PC-9 (cell line): ENCODE measurements at regions not wholly inside any gene's neighbourhood (a gene's known extent, or its start where the extent isn't known, plus 50 kb on each side); places are given as distances from the start of the nearest gene placed in this dataset.

Experiments
- BruUV-seq: library from RNA; stranded (reverse); fragments of 400-500 nt; replicated peaks from 2 replicates; lab custom pipeline; 2021; lab: Mats Ljungman, UMichigan
- CTCF ChIA-PET: fragments of 300-600 bp; sonication (Branson Sonifier 250); formaldehyde crosslinking; loops from one replicate; lab custom pipeline; 2022; ENCODE audit warnings: antibody characterized with exemption; lab: Charles Lee
- POLR2A ChIA-PET: fragments of 300-600 bp; sonication (Branson Sonifier 250); formaldehyde crosslinking; loops from one replicate; lab custom pipeline; 2022; ENCODE audit warnings: antibody characterized with exemption; ENCODE audit not compliant: unreplicated experiment; lab: Charles Lee
- DNase-seq, 2 experiments: peaks; one replicate each; pipeline versions ENCODE4 v3.0.0 to v3.0.0-alpha.2; 2015 to 2022; ENCODE audit warnings: mixed read lengths in 1 of 2
- H2AFZ ChIP-seq: fragments of 200-600 bp; sonication (generic); 2 replicates; pipeline ENCODE4 v1.8.1; 2017; ENCODE audit warnings: antibody characterized with exemption
- H3F3A ChIP-seq: fragments of 200-600 bp; sonication (generic); 2 replicates; pipeline ENCODE4 v1.8.1; 2017; ENCODE audit warnings: antibody characterized with exemption, mild to moderate bottlenecking, low read depth; ENCODE audit not compliant: insufficient read depth
- H3K27ac ChIP-seq: fragments of 200-600 bp; sonication (generic); 2 replicates; pipeline ENCODE4 v1.6.1; 2016; ENCODE audit warnings: mixed run types
- H3K27me3 ChIP-seq: fragments of 200-600 bp; sonication (generic); 2 replicates; pipeline ENCODE4 v1.6.1; 2016; ENCODE audit warnings: low read depth, mixed run types; ENCODE audit not compliant: insufficient read depth
- H3K36me3 ChIP-seq: fragments of 200-600 bp; sonication (generic); 2 replicates; pipeline ENCODE4 v1.6.1; 2016; ENCODE audit warnings: low read depth, mixed run types
- H3K4me1 ChIP-seq: fragments of 200-600 bp; sonication (generic); replicated peaks from 2 replicates; pipeline ENCODE4 v1.6.1; 2016; ENCODE audit warnings: mixed run types; ENCODE audit not compliant: insufficient read depth
- H3K4me2 ChIP-seq: fragments of 200-600 bp; sonication (generic); 2 replicates; pipeline ENCODE4 v1.6.1; 2017; ENCODE audit warnings: mixed run types
- H3K4me3 ChIP-seq: fragments of 200-600 bp; sonication (generic); 2 replicates; pipeline ENCODE4 v1.6.1; 2016; ENCODE audit warnings: mixed run types
- H3K79me2 ChIP-seq: fragments of 200-600 bp; sonication (generic); 2 replicates; pipeline ENCODE4 v1.6.1; 2017; ENCODE audit warnings: low read depth, mixed run types
- H3K9me2 ChIP-seq: fragments of 200-600 bp; sonication (generic); 2 replicates; pipeline ENCODE4 v1.8.1; 2017; ENCODE audit warnings: mild to moderate bottlenecking; ENCODE audit not compliant: insufficient read depth
- H3K9me3 ChIP-seq: fragments of 200-600 bp; sonication (generic); 2 replicates; pipeline ENCODE4 v1.8.1; 2016; ENCODE audit warnings: low read depth; ENCODE audit not compliant: insufficient read depth
- H4K20me1 ChIP-seq: fragments of 200-600 bp; sonication (generic); 2 replicates; pipeline ENCODE4 v1.8.1; 2017; ENCODE audit not compliant: insufficient read depth
- EZH2 ChIP-seq: fragments of 200-600 bp; sonication (generic); IDR thresholded peaks from 2 replicates; pipeline ENCODE4 v1.8.0; 2017; ENCODE audit warnings: antibody characterized with exemption, low read depth
- intact Hi-C: fragments of 100-400 bp; cut with micrococcal nuclease; formaldehyde crosslinking; loops from one replicate; pipeline ENCODE4 v1.10.0; 2022; ENCODE audit not compliant: unreplicated experiment
- TF ChIP-seq, protein P1 (sequence below): fragments of 200-600 bp; sonication (generic); conservative IDR thresholded peaks from 2 replicates; pipeline ENCODE4 v1.6.1; 2017; ENCODE audit warnings: mixed run types, antibody characterized with exemption, mild to moderate bottlenecking, moderate library complexity

DNA sequence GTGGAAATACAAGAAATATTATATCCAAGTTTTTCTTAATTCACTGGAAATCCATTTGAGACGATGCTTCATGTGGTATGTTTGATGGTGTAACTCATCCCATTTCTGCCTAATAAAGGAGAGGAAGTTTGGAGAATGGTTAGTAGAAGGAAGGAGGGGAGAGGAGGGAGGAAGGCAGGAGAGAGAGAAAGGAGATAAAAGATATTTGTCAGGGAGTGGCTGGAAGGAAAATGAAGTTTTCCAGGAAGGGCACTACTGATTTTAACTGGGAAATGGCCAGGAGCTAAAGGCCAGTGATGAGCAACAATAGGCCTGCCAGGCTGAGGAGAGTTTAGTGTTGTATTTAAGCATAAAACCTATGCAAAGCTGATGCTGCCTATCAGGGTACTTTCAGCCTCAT, 182.0 kb downstream of the STK31 start:
- no peak overlapping the region for H2AFZ ChIP-seq
- no peaks in the 10 kb centered on the region for H3K79me2 ChIP-seq
- no peak overlapping the region for H3K4me3 ChIP-seq
- H3K9me2 ChIP-seq = no peaks in the 10 kb centered on the region
- intact Hi-C loops = no loop called here
- ChIA-PET POLR2A (no interaction called here), CTCF (no interaction called here)
- no peaks in the 10 kb centered on the region for H3F3A ChIP-seq
- H3K36me3 ChIP-seq = no peaks in the 10 kb centered on the region
- H3K9me3 ChIP-seq = no peaks in the 10 kb centered on the region
- no peak for DNase-seq
- no peak for TF ChIP-seq EZH2
- TF ChIP-seq, protein P1, sequence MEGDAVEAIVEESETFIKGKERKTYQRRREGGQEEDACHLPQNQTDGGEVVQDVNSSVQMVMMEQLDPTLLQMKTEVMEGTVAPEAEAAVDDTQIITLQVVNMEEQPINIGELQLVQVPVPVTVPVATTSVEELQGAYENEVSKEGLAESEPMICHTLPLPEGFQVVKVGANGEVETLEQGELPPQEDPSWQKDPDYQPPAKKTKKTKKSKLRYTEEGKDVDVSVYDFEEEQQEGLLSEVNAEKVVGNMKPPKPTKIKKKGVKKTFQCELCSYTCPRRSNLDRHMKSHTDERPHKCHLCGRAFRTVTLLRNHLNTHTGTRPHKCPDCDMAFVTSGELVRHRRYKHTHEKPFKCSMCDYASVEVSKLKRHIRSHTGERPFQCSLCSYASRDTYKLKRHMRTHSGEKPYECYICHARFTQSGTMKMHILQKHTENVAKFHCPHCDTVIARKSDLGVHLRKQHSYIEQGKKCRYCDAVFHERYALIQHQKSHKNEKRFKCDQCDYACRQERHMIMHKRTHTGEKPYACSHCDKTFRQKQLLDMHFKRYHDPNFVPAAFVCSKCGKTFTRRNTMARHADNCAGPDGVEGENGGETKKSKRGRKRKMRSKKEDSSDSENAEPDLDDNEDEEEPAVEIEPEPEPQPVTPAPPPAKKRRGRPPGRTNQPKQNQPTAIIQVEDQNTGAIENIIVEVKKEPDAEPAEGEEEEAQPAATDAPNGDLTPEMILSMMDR = no peak
- H3K27me3 ChIP-seq = no peaks in the 10 kb centered on the region
- H3K4me1 ChIP-seq = no peaks in the 10 kb centered on the region
- no peak overlapping the region for H3K4me2 ChIP-seq
- no peak overlapping the region for H3K27ac ChIP-seq
- H4K20me1 ChIP-seq = no peaks in the 10 kb centered on the region
- no TSS peak for BruUV-seq

- Histone ChIP-seq H3K4me1 (no peaks in the 10 kb centered on the region), H3K4me2 (no peak overlapping the region), H3K9me3 (no peaks in the 10 kb centered on the region), H3F3A (no peaks in the 10 kb centered on the region), H3K9me2 (no peaks in the 10 kb centered on the region), H3K4me3 (no peak overlapping the region), H4K20me1 (no peaks in the 10 kb centered on the region), H3K27me3 (no peaks in the 10 kb centered on the region), H3K27ac (no peak overlapping the region), H3K79me2 (no peaks in the 10 kb centered on the region), H3K36me3 (no peaks in the 10 kb centered on the region), H2AFZ (0 out of 2 replicates have a peak overlapping the region, but pooled peaks have one; percentile 0)
- CTCF ChIA-PET = no interaction called here
- BruUV-seq = no TSS peak
- intact Hi-C loops = no loop called here
- peak in 1 of 2 experiments; percentile 53 for DNase-seq
- TF ChIP-seq EZH2 = no peak
- POLR2A ChIA-PET = no interaction called here
These were observed 183.3 kb downstream of the STK31 start for GRCh38 chr7:23893176-23893941.

GRCh38 chr7:23893942-23894891, 184.2 kb downstream of the STK31 start:
- H3K4me3 ChIP-seq = no peak overlapping the region
- H3K9me3 ChIP-seq = no peaks in the 10 kb centered on the region
- no peaks in the 10 kb centered on the region for H3K79me2 ChIP-seq
- H3K36me3 ChIP-seq = no peaks in the 10 kb centered on the region
- ChIA-PET CTCF (interaction anchor here (0.7 kb wide), 1 partner anchor 10 kb away, joined by 3 read pairs; no protein-coding TSS in a partner anchor), POLR2A (no interaction called here)
- no peak for DNase-seq
- no peaks in the 10 kb centered on the region for H3F3A ChIP-seq
- H3K27ac ChIP-seq = no peak overlapping the region
- H3K4me2 ChIP-seq = no peak overlapping the region
- no TSS peak for BruUV-seq
- H2AFZ ChIP-seq = 0 out of 2 replicates have a peak overlapping the region, but pooled peaks have one; percentile 0
- no peaks in the 10 kb centered on the region for H3K27me3 ChIP-seq
- intact Hi-C loops = no loop called here
- H4K20me1 ChIP-seq = no peaks in the 10 kb centered on the region
- TF ChIP-seq EZH2 = no peak
- TF ChIP-seq, protein P1 = no peak
- no peaks in the 10 kb centered on the region for H3K4me1 ChIP-seq
- H3K9me2 ChIP-seq = no peaks in the 10 kb centered on the region
